ENCODE measurements at regions not wholly inside any gene's neighbourhood (a gene's known extent, or its start where the extent isn't known, plus 50 kb on each side); places are given as distances from the start of the nearest gene placed in this dataset.

DNA sequence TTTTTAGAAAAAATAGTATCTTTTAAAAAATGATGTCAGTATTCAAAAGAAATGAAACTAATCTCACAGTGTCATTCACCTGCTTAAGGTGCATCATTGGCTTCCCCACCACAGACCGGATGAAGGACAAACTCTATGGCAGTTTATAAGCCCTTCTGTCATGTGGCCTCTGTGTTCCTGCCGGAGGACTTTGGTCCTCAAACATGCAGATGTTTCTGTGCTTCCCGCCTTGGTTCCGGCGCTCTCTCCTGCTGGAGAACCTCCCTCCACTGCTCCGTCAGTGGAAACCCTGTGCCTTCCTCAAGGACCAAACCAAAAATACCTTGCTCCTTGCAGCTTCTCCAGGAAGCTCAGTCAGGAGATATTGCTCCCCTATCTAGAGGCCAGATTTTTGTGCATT is 326.3 kb downstream of the UACA start:
- TF ChIP-seq RFX5 (IDR thresholded peaks at IDR 0.05; ENCODE audit: low read depth, low read length) = no peak
- TF ChIP-seq CEBPB (IDR thresholded peaks at IDR 0.05; ENCODE audit: low read depth, low read length) = no peak
- TF ChIP-seq, protein P1, sequence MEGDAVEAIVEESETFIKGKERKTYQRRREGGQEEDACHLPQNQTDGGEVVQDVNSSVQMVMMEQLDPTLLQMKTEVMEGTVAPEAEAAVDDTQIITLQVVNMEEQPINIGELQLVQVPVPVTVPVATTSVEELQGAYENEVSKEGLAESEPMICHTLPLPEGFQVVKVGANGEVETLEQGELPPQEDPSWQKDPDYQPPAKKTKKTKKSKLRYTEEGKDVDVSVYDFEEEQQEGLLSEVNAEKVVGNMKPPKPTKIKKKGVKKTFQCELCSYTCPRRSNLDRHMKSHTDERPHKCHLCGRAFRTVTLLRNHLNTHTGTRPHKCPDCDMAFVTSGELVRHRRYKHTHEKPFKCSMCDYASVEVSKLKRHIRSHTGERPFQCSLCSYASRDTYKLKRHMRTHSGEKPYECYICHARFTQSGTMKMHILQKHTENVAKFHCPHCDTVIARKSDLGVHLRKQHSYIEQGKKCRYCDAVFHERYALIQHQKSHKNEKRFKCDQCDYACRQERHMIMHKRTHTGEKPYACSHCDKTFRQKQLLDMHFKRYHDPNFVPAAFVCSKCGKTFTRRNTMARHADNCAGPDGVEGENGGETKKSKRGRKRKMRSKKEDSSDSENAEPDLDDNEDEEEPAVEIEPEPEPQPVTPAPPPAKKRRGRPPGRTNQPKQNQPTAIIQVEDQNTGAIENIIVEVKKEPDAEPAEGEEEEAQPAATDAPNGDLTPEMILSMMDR (conservative IDR thresholded peaks at IDR 0.05; ENCODE audit: low read depth, low read length) = no peak
- no peak for TF ChIP-seq POLR2A (IDR thresholded peaks at IDR 0.05; ENCODE audit: low read depth, low read length)
- TF ChIP-seq BHLHE40 (IDR thresholded peaks at IDR 0.05; ENCODE audit: low read depth, low read length) = no peak
- TF ChIP-seq, protein P2, sequence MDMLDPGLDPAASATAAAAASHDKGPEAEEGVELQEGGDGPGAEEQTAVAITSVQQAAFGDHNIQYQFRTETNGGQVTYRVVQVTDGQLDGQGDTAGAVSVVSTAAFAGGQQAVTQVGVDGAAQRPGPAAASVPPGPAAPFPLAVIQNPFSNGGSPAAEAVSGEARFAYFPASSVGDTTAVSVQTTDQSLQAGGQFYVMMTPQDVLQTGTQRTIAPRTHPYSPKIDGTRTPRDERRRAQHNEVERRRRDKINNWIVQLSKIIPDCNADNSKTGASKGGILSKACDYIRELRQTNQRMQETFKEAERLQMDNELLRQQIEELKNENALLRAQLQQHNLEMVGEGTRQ (IDR thresholded peaks at IDR 0.05; ENCODE audit: low read depth, low read length) = no peak
- no peak for TF ChIP-seq RAD21 (IDR thresholded peaks at IDR 0.05; ENCODE audit: low read length)
- no peak for TF ChIP-seq SMC3 (IDR thresholded peaks at IDR 0.05; ENCODE audit: low read depth, low read length)
- TF ChIP-seq FOS (IDR thresholded peaks at IDR 0.05; ENCODE audit: low read depth, low read length) = no peak
- TF ChIP-seq, protein P3, sequence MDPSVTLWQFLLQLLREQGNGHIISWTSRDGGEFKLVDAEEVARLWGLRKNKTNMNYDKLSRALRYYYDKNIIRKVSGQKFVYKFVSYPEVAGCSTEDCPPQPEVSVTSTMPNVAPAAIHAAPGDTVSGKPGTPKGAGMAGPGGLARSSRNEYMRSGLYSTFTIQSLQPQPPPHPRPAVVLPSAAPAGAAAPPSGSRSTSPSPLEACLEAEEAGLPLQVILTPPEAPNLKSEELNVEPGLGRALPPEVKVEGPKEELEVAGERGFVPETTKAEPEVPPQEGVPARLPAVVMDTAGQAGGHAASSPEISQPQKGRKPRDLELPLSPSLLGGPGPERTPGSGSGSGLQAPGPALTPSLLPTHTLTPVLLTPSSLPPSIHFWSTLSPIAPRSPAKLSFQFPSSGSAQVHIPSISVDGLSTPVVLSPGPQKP (IDR thresholded peaks at IDR 0.05; ENCODE audit: borderline replicate concordance, low read depth, low read length) = no peak
- no peak for TF ChIP-seq RCOR1 (IDR thresholded peaks at IDR 0.05; ENCODE audit: insufficient replicate concordance, low read length)
- TF ChIP-seq MXI1 (IDR thresholded peaks at IDR 0.05; ENCODE audit: borderline replicate concordance, low read depth, low read length) = no peak
